Bone marrow (tissue), 2 donors: ENCODE measurements at regions not wholly inside any gene's neighbourhood (a gene's known extent, or its start where the extent isn't known, plus 50 kb on each side); places are given as distances from the start of the nearest gene placed in this dataset.

Experiments used
- DNase-seq, 2 donors: peaks; one replicate each; lab custom pipeline; 2025; lab: John Stamatoyannopoulos, UW

- no peak for DNase-seq
These were observed 327.0 kb upstream of the SLITRK5 start for GRCh38 chr13:87344176-87344575.

DNA sequence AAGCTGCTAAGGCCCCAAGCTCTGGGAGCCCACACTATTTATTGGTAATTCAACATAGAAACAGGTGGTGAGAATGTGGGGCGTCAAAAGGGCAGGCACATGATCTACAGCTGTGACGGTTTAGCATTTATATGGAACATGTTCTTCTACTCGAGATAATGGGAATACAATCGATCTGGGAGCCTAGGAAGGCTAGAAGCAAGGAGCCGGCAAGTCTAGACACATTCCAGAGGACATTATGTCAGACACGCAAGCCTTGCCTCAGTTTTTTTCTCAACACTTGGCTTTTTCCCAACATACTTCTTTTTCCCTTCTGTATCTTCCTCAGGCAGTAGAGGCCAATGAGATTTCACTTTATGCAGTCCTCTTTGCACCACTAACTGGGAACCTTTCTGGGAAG is 315.7 kb upstream of the SLITRK5 start:
- no peak for DNase-seq

- no peak for DNase-seq
These were observed 314.9 kb upstream of the SLITRK5 start for GRCh38 chr13:87356314-87356713.

DNA sequence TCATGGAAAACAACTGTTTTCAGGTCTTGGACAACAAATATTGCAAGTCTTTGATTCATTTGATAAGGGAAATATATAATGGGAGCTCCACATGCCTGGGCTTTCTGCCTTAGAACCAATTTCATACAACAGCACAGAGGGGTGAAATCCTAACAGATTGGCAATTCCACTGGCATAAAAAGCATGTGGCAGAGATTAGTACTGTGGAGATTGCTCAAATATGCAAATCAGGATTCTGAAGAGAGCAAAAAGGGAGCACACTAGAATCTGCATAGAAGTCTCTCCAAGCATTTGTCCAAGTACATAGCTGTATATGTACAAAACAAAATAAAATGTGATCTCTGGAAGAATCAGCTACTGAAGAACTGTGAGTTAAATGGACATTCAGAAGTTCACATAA is 312.9 kb upstream of the SLITRK5 start:
- no peak for DNase-seq

- no peak for DNase-seq
These were observed 310.0 kb upstream of the SLITRK5 start for GRCh38 chr13:87361216-87361615.

DNA sequence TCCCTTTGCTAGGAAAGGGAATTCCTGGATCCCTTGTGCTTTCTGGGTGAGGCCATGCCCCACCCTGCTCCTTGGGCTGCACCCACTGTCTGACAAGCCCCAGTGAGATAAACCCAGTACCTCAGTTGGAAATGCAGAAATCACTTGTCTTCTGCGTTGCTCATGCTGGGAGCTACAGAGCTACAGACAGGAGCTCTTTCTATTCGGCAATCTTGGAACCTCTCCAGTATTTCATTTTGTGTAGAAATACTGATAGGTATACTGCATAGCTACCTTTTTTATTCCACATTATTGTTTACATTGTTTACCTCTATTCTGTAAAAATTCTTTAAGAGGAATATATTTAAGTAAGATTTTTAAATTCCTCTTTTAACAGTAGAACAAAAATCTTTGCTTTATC is 302.5 kb upstream of the SLITRK5 start:
- no peak for DNase-seq

GRCh38 chr13:87376081-87376480 is 295.1 kb upstream of the SLITRK5 start:
- no peak for DNase-seq

- DNase-seq = no peak
These were observed 287.1 kb upstream of the SLITRK5 start for GRCh38 chr13:87384099-87384498.

DNA sequence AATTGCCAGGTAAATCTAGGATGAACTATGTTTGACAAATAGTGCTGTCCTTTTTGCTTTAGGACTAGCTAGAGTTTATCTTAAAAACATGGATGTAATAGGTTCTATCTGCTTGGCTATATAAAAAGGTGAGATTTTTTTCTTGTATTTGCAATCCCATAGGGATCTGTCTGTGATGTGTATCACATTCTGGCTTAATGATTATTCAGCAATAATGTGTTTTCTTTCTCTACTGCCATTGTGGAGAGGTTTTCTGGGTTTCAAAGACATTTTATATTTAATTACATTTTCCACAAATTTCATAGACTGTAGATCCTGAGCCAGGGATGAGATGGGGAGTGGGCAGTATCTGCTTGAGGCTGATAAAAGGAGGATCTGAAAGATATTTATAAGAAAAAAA is 277.8 kb upstream of the SLITRK5 start:
- DNase-seq = no peak

DNA sequence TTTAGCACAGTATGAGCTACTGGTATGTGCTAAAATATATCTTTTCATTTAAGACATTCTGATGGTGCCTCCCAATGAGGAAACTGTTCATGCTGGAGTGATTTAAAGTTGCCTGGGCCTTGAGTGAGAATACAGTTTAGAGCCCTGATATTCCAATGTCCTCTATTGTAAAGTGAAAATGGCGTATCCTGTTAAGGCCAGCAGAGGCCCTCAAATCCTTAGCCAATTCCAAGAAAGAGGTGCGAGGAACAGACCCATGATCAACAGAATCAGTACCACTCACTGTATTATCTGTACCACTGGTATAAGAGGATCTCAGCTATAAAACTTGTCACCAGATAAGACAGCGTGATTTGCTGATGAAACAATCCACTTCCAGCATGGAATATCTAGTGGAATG is 273.1 kb upstream of the SLITRK5 start:
- no peak for DNase-seq

DNA sequence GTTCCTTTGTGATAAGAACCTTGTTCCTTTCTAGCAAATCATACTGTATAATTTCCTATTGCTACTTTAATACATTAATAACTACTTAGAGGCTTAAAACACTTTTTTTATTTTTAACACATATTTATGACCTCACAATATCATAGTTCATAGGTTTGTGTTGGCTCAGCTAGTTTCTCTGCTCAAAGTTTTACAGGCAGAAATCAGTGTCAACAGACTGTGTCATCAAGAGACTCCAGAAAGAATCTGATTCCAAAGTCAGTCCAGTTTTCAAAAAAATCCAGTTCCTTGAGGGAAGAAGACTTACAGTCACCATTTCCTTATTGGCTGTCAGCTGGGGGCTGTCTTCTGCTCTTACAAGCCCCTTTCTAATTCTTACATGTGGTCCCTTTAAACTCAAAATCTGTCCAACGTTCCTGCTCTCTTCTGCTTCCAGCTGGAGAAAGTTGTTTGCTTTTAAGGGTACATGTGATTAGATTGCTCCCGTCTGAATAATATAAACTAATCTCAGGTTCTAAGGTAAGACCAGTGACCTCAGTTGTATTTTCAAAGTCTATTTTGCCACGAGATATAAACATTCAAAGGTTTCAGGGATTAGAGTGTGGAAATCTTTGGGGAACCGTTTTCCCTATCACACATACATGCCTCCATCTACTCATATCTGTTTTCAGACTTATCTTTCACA is 267.3 kb upstream of the SLITRK5 start:
- no peak for DNase-seq

- no peak for DNase-seq
These were observed 244.4 kb upstream of the SLITRK5 start for GRCh38 chr13:87426742-87427141.

DNA sequence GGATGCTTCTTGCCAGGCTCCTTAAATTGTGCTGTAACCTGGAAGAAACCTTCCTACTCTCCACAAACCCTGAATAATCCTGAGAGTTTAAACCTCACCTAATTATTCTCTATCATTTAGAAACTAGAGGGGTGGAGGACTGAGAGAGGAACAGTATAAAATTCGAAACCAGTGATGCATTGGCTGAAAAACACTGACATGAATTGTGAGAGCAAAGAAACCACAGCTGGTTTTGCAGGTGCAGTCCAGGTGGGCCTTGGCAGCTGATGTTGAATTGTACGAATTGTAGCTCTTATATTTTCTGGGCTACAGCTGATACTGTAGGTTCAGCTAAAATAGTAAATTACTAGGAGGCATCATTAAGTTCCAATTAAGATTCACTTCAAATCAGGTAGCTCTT is 227.0 kb upstream of the SLITRK5 start:
- no peak for DNase-seq

DNA sequence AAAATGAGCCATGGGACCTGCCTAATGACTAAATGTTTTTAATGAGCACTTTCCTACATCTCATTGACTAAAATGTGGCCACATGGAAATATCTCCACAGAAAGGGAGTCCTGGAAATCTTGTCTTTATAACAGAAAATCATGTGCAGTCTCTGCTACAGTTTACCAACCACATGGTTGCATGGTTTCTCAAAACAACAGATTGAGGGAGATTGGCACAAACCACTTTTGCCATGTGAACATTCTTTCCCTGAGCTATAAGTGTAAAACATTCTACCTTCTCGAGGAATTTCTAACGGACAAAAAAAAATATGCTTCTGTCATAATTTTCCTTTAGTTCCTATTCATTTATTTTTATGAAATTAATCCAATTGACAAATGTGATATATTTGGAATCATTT is 218.9 kb upstream of the SLITRK5 start:
- DNase-seq = no peak

- no peak for DNase-seq
These were observed 217.9 kb upstream of the SLITRK5 start for GRCh38 chr13:87453244-87453643.

DNA sequence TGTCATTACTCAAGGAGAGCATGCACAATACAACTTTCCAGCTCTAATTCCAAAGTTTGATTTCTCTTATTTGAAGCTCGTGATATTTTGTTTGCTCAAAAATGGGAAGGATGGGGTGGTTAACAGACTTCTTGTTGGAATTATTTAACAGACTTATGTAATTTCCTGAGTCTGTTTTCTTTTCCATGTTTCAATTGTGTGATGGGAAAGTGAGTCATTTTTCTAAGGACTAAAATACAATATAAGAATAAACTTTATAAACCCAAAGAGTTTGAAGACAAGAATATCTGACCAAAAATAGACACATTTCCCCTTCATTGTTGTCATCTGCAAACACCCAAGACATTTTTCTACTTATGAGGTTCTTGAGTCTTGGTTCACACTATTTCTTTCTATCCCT is 211.8 kb upstream of the SLITRK5 start:
- no peak for DNase-seq

GRCh38 chr13:87497426-87497825 is 173.7 kb upstream of the SLITRK5 start:
- no peak for DNase-seq

- no peak for DNase-seq
These were observed 172.5 kb upstream of the SLITRK5 start for GRCh38 chr13:87498681-87499080.

- no peak for DNase-seq
These were observed 146.4 kb upstream of the SLITRK5 start for GRCh38 chr13:87524775-87525174.

DNA sequence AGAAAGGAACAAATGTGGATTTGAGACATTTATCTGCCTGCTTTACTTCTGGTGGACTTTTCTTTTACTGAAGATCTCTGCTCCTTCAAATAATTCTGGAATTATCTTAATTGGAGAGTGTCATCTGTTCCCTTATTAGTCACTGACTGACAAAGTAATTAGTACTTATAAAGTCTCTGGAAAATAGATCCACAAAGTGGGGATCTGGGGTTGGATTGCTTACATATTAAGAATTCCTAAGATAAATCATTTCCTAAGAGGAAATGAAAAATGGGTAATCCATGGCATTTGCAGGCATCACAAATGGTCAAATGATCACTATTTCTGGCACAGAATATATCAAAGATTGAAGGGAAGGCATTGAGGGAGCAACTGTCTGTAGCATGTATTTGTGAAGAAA is 137.4 kb upstream of the SLITRK5 start:
- DNase-seq = no peak

- DNase-seq = no peak
These were observed 135.3 kb upstream of the SLITRK5 start for GRCh38 chr13:87535911-87536310.

- no peak for DNase-seq
These were observed 134.7 kb upstream of the SLITRK5 start for GRCh38 chr13:87536499-87536898.

DNA sequence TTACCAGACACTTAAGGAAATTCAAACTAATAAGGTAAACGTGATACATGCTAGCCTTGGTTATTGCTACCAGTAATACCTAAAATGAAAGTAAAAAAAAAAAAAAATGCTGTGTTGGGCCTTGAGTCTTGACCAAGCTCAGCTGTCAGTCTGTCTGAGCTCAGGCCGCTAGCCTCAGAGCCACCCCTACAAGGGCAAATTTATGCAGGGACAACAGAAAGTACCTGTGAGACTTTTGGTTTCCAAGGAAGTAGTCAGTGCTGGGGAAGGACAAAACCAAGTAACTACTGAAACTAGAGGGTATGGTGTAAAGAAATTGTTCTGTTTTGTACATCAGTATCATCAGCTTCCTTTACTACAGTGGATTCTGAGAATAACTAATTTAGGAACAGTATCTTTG is 134.3 kb upstream of the SLITRK5 start:
- no peak for DNase-seq

- no peak for DNase-seq
These were observed 133.2 kb upstream of the SLITRK5 start for GRCh38 chr13:87537951-87538350.
